ENCODE measurements at regions not wholly inside any gene's neighbourhood (a gene's known extent, or its start where the extent isn't known, plus 50 kb on each side); places are given as distances from the start of the nearest gene placed in this dataset.

DNA sequence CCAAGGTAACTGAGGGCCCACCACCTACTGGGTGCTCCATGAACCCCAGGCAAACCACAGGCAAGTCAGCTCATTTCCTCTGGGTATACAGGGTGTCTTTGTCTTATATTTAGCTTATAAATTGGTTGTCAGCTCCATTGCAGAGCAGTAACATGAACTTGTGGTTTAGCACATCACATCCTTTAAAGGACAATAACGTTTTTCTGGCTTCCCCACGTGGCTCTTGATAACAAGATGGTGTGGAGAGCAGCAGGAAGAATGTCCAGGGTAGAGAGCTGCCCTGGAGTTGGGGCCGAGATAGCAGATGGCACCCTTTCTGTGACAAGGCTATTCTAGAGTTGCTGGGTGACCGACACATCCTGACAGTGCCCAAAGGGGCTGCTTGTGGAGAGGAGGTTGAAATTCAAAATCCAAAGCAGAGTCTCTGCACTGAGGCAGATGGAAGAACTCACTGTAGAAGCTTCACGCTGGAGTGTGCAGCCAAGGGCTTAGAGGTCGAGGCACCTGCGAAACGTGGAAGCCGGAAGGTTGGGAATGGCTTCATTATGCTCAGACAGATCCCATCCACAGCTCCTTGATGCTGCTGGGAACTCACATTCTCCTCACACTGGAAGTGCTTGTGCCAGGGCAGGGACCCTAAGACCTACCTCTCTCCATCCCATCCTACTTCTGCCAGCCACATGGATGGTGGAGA lies 133.0 kb upstream of the FRY start:
- DNase-seq: peak; percentile 55

DNA sequence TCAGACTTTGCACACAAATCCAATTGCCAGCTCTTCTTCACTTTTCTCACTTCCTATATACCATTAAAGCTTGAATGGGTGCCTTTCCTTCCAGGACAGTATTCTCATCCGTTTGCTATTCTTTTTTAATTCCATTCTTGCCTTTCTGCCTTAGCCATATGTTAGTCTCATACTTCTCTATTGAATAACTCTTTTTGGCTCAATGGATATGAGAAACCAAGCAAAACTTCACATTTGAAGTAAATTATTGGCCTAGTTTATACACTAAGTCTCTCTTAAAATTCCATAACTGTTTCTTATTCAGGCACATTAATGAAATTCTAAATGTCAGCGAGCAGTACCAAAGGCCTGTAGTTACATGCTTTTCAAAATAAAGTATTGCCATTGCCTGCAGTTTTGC lies 129.6 kb upstream of the FRY start:
- DNase-seq: no peak

- DNase-seq: no peak
Observed at GRCh38 chr13:31903111-31903815, 128.3 kb upstream of the FRY start.

- DNase-seq: no peak
Observed at GRCh38 chr13:31904941-31905824, 126.4 kb upstream of the FRY start.

DNA sequence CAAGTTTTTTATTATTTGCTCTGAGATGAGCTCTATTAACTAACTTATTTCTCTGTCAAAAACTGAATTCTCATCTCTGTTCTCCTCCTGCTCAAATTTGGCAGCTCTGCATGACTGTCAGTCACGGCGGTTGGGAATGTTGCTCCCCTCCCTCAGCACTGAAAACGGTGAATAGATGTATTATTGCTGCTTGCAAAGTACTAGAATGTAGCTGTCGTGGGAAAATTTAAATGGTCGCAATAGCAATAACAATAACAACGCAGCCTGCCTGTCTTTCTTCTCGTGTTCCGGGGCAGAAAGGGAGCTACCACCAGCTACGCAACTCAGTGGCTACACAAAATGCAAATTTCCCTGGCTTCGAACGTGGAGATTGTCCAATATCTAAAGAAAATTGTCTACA lies 125.6 kb upstream of the FRY start:
- no peak for DNase-seq

GRCh38 chr13:31908696-31909411 lies 122.7 kb upstream of the FRY start:
- no peak for DNase-seq

DNA sequence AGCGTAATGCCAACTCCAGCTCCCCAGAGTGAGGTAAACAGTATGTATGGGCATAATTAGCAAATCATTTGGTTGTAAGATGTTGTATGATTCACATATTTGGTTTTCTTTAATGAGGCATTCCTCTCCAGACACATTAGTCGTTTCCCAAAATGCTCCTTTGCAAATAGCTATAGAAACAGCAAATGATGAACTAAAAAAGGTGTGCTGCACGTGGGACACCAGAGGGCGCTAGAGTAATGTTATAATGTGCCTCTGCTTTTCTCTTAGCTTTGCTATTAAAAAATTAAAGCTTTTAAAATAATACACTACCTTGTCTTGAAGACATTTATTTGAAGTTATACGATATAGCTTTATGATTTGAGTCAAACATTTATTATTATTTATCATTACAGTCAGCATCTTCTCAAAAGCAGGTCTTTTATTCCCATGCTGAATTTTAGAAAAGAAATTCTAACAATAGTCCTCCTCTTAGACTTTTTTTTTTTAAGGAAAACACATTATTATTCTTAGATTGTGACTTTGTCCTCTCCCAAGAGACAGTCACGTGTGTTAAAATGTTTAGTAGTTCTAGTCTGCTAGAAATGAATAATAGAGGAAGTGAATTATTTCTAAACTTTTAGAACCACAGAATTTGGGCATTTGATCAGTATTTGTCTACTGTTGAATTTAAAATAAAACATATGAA lies 121.6 kb upstream of the FRY start:
- peak; percentile 34 for DNase-seq

DNA sequence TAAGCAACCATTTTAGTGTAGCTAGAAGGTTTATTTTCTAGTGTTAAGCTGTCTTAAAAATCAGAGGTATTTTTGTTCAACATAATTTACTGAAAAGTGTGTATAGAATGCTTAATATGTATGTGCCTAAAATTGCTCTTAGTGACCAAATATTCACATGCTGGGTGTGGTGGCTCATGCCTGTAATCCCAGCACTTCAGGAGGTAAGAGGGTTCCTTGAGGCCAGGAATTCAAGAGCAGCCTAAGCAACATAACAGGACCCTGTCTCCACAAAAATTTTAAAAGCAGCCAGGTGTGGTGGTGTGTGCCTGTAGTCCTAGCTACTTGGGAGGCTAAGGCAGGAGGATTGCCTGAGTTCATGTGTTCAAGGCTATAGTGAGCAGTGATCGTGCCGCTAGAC lies 120.9 kb upstream of the FRY start:
- no peak for DNase-seq

DNA sequence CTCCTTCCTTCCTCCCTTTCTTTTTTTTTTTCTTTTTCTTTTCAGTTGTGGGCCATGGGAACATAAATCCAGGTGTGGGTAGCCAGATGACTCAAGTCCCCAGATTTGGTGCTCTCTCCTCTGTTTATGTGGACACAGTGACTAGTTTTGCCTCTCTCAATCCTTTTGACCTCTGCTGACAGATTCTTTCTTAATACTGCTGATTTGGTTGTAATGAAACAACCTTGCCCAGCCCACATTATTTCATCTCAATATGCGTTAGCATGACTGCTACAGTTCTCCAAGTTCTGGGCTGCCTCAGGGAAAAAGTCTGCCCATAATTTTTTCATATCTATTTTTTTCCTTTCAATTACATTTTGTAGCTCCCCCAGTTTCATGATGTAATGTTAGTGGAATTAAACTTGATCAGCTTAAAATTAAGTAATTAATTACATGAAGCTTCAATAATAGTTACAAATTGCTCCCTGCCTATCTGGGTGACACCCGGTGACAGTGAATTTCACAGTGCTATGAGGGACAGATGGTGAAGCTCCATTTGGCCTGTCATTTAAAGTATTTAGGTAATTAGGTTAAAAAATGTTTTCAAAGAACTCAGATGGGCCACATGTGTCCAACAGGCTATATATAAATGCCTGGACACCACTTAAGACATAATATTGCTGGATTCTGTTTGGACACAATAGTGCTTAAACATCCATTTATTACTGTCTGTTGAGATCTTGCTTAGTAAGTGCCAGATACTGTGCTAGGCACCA lies 118.8 kb upstream of the FRY start:
- DNase-seq: no peak

- DNase-seq: no peak
Observed at GRCh38 chr13:31913459-31913858, 118.1 kb upstream of the FRY start.

DNA sequence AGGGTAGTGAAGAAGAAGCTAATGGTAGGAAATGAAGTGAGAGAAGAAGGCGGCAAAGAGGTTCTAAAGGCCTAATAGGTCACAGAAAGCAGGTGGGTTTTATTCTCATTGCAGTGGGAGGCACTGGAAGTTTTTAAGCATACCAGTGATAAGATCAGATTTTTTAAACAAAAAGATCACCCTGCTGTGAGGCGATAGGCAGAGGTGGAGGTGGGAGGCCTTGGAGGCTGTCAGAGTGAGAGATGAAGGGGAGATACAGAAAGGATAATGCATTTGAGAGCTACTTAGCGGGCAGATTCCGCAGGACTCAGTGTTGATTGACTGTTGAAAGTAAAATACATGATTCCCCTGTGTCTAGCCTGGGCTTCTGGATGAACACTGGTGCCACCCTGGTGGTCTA lies 116.7 kb upstream of the FRY start:
- no peak for DNase-seq

GRCh38 chr13:31918707-31919106 lies 112.9 kb upstream of the FRY start:
- no peak for DNase-seq

GRCh38 chr13:31919241-31919640 lies 112.3 kb upstream of the FRY start:
- DNase-seq: no peak

DNA sequence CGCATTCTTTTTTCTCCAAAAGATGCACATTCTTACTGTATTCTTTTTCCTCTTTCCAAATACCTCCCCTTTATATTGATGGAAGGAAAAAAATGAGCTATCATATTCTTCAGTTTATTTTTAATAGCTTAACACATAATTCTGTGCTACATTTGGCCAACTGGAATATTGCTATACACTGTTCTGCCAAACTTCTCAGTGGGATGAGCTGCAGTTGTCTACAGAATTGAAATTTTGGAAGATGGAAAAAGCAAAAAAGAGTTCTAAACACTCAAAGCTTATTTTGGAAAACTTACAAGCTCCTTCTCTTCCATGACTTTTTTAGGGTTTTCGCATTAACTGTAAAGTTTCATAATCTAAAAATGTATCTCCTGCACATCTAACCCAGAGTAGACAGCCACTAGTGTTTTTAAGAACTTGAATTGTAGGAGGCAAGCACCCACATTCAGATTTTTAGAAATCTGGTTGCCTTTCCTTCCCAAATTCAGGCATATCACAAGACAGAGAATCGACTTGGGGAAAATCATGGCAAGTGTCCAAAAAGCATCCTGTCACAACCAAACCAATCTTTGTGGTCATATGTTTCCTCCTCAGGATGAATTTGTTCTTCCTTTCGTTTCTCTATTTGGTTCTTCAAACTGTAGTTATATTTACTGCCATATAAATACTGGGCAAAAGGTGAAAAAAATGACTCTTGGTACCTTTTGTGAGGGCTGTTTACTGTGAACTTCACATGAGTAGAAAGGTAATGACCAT lies 111.4 kb upstream of the FRY start:
- DNase-seq: peak; percentile 55

GRCh38 chr13:31920727-31921100 lies 110.9 kb upstream of the FRY start:
- no peak for DNase-seq

GRCh38 chr13:31922724-31923123 lies 108.8 kb upstream of the FRY start:
- no peak for DNase-seq

GRCh38 chr13:31923134-31923763 lies 108.3 kb upstream of the FRY start:
- DNase-seq: no peak

GRCh38 chr13:31925079-31925478 lies 106.5 kb upstream of the FRY start:
- no peak for DNase-seq

DNA sequence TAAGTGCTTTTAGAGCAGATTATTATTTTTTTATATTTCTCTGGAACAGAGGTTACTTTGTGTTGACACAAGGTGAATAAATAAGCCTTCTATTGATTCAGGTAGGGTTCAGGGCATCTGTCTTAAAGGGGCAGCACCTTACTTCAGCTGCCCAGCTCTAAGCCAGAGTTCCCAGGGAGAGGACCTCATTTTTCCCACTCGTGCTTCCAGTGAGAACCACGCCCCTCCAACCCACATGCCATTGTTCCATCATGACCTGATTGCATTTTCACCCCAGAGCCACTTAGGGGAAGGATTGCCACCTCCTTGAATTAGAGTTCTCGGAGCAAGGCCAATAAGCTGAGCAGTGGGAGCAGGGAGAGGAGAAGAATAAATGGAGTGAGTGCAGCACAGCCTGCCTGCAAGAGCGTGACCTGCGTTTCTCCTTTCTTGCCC lies 104.3 kb upstream of the FRY start:
- DNase-seq: no peak

DNA sequence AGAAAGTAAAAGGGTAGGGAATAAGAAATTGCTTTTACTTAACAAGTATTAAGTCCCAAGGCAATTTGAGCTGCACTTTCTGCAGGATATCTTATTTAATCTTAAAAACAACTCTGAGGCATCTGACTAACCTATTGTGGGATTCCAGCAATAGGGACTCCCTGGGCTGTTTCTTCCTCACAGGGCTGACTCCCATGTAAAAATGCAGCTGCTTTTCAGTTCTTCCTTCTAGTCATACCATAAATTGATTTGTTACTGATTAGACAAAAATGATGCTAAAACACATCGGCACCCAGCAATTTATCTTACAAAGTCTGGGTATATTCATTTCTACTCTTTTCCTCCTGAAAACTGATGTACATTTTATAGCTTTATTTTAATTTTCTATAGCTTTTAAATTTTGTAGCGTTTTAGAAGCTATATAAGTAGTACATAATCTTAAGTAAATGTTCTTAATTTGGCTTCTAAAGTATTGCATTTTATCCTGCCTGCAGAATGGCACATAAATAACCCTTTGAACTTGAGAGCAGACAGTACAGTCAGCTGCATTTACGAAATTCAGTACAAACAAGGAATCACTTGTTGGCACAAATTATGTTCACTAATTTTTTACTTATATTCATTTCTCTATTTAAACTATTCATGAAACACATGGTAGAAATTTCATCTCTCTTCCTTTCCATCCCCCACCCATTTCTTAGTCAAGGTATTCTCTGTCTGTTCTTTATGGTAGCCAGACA lies 102.4 kb upstream of the FRY start:
- no peak for DNase-seq
